GM12873 (cell line): ENCODE measurements at regions not wholly inside any gene's neighbourhood (a gene's known extent, or its start where the extent isn't known, plus 50 kb on each side); places are given as distances from the start of the nearest gene placed in this dataset.

Source experiments
- CTCF ChIP-seq: IDR thresholded peaks from 2 replicates; pipeline ENCODE4 v1.5.1; 2012; ENCODE audit warnings: low read depth, mild to moderate bottlenecking, moderate library complexity, low read length, control low read depth; ENCODE audit not compliant: insufficient read depth; ENCODE audit errors: missing control alignments

GRCh38 chr12:84436134-84436533 is 476.5 kb downstream of the SLC6A15 start:
- no peak for TF ChIP-seq CTCF

- TF ChIP-seq CTCF = no peak
Measured at GRCh38 chr12:84435682-84436081, 476.9 kb downstream of the SLC6A15 start.

- TF ChIP-seq CTCF = no peak
Measured at GRCh38 chr12:84422340-84422739, 490.3 kb downstream of the SLC6A15 start.

- no peak for TF ChIP-seq CTCF
Measured at GRCh38 chr12:84421103-84421502, 491.5 kb downstream of the SLC6A15 start.

- TF ChIP-seq CTCF = no peak
Measured at GRCh38 chr12:84416626-84417025, 496.0 kb downstream of the SLC6A15 start.

GRCh38 chr12:84415946-84416345 is 496.7 kb downstream of the SLC6A15 start:
- TF ChIP-seq CTCF = no peak

GRCh38 chr12:84413656-84414055 is 498.9 kb downstream of the SLC6A15 start:
- no peak for TF ChIP-seq CTCF
